Stimulated activated CD4-positive, alpha-beta T cell treated with anti-CD3 and anti-CD28 coated beads, TNF-alpha, amount 100 ng/mL, for 24 hours (primary cell): ENCODE measurements at regions not wholly inside any gene's neighbourhood (a gene's known extent, or its start where the extent isn't known, plus 50 kb on each side); places are given as distances from the start of the nearest gene placed in this dataset.
"Not testable (repeated sequence)": the region's sequence is repeated elsewhere in the genome, so short reads cannot be mapped to it uniquely, and the experiment has no call there.

Source experiments
- DNase-seq, 3 experiments: peaks; one replicate each; pipeline ENCODE4 v3.0.0-alpha.2; 2020; ENCODE audit warnings: low read depth in 3 of 3

- no peak for DNase-seq
Observed at GRCh38 chr20:54324041-54324440, 116.2 kb downstream of the PFDN4 start.

- DNase-seq = no peak
Observed at GRCh38 chr20:54324652-54325285, 116.9 kb downstream of the PFDN4 start.

GRCh38 chr20:54335299-54335698 is 127.4 kb downstream of the PFDN4 start:
- no peak for DNase-seq

- DNase-seq = no peak
Observed at GRCh38 chr20:54337144-54337543, 129.3 kb downstream of the PFDN4 start.

GRCh38 chr20:54339093-54339492 is 131.2 kb downstream of the PFDN4 start:
- DNase-seq = no peak

- no peak for DNase-seq
Observed at GRCh38 chr20:54340206-54340605, 132.3 kb downstream of the PFDN4 start.

GRCh38 chr20:54340667-54341081 is 132.8 kb downstream of the PFDN4 start:
- no peak for DNase-seq

- DNase-seq = no peak
Observed at GRCh38 chr20:54342258-54342920, 133.0 kb upstream of the DOK5 start.

GRCh38 chr20:54343099-54343498 is 132.3 kb upstream of the DOK5 start:
- no peak for DNase-seq

GRCh38 chr20:54343634-54344033 is 131.8 kb upstream of the DOK5 start:
- no peak for DNase-seq

- no peak for DNase-seq
Observed at GRCh38 chr20:54344832-54345231, 130.6 kb upstream of the DOK5 start.

GRCh38 chr20:54345301-54345724 is 130.1 kb upstream of the DOK5 start:
- DNase-seq = no peak

- no peak for DNase-seq
Observed at GRCh38 chr20:54345821-54346220, 129.6 kb upstream of the DOK5 start.

- no peak for DNase-seq
Observed at GRCh38 chr20:54346276-54346675, 129.1 kb upstream of the DOK5 start.

- no peak for DNase-seq
Observed at GRCh38 chr20:54347166-54347833, 128.1 kb upstream of the DOK5 start.

- no peak for DNase-seq
Observed at GRCh38 chr20:54350415-54350814, 125.0 kb upstream of the DOK5 start.

GRCh38 chr20:54351371-54352136 is 123.8 kb upstream of the DOK5 start:
- no peak for DNase-seq

- DNase-seq = not testable (repeated sequence)
Observed at GRCh38 chr20:54352541-54352940, 122.9 kb upstream of the DOK5 start.

GRCh38 chr20:54353292-54353691 is 122.1 kb upstream of the DOK5 start:
- no peak for DNase-seq

- no peak for DNase-seq
Observed at GRCh38 chr20:54355631-54356280, 119.6 kb upstream of the DOK5 start.

GRCh38 chr20:54356801-54357200 is 118.6 kb upstream of the DOK5 start:
- DNase-seq = no peak

GRCh38 chr20:54361475-54361874 is 113.9 kb upstream of the DOK5 start:
- DNase-seq = no peak
